Astrocyte (in vitro differentiated cells and primary cell): ENCODE measurements at regions not wholly inside any gene's neighbourhood (a gene's known extent, or its start where the extent isn't known, plus 50 kb on each side); places are given as distances from the start of the nearest gene placed in this dataset.

Source experiments
- DNase-seq: peaks from one replicate; pipeline ENCODE4 v3.0.0-alpha.2; 2010; ENCODE audit warnings: low read depth
- FAIRE-seq: peaks from 2 replicates; lab custom pipeline; 2011; peaks lifted over from hg19 to GRCh38; lab: Jason Lieb, UNC
- H2AFZ ChIP-seq: 2 replicates; pipeline ENCODE4 v1.6.0; 2012; ENCODE audit warnings: low read depth, low read length, inconsistent platforms
- H3K27ac ChIP-seq: 2 replicates; pipeline ENCODE4 v1.5.1; 2011; ENCODE audit warnings: low read depth, low read length, inconsistent platforms
- H3K27me3 ChIP-seq: 2 replicates; pipeline ENCODE4 v1.6.0; 2011; ENCODE audit warnings: low read length, inconsistent platforms; ENCODE audit not compliant: insufficient read depth
- H3K36me3 ChIP-seq: 2 replicates; pipeline ENCODE4 v1.5.1; 2011; ENCODE audit warnings: low read length, inconsistent platforms; ENCODE audit not compliant: insufficient read depth
- H3K4me1 ChIP-seq: 2 replicates; pipeline ENCODE4 v1.5.1; 2011; ENCODE audit warnings: low read length, inconsistent platforms; ENCODE audit not compliant: insufficient read depth
- H3K4me2 ChIP-seq: 2 replicates; pipeline ENCODE4 v1.6.0; 2012; ENCODE audit warnings: low read length, inconsistent platforms
- H3K4me3 ChIP-seq: 2 replicates; pipeline ENCODE4 v1.5.1; 2011; ENCODE audit warnings: low read depth, mild to moderate bottlenecking, low read length, inconsistent platforms; ENCODE audit not compliant: insufficient read depth
- H3K79me2 ChIP-seq: 2 replicates; pipeline ENCODE4 v1.6.0; 2012; ENCODE audit warnings: mild to moderate bottlenecking, low read length, inconsistent platforms; ENCODE audit not compliant: insufficient read depth
- H3K9ac ChIP-seq: 2 replicates; pipeline ENCODE4 v1.6.0; 2012; ENCODE audit warnings: mild to moderate bottlenecking, low read length, inconsistent platforms
- H3K9me3 ChIP-seq: 2 replicates; pipeline ENCODE4 v1.5.1; 2012; ENCODE audit warnings: low read depth, mild to moderate bottlenecking, low read length, inconsistent platforms; ENCODE audit not compliant: insufficient read depth
- H4K20me1 ChIP-seq: 2 replicates; pipeline ENCODE4 v1.6.0; 2012; ENCODE audit warnings: low read length, inconsistent platforms; ENCODE audit not compliant: insufficient read depth
- H3K27ac Mint-ChIP-seq: one replicate; pipeline ENCODE4 v1.8.0; 2021; ENCODE audit warnings: mild to moderate bottlenecking, mixed read lengths; ENCODE audit not compliant: unreplicated experiment
- H3K27me3 Mint-ChIP-seq: one replicate; pipeline ENCODE4 v1.8.0; 2021; ENCODE audit warnings: low read depth, mixed read lengths; ENCODE audit not compliant: unreplicated experiment
- H3K36me3 Mint-ChIP-seq: one replicate; pipeline ENCODE4 v1.8.0; 2021; ENCODE audit warnings: low read depth, mixed read lengths; ENCODE audit not compliant: unreplicated experiment
- H3K4me1 Mint-ChIP-seq: one replicate; pipeline ENCODE4 v1.8.0; 2021; ENCODE audit warnings: low read depth, mixed read lengths; ENCODE audit not compliant: unreplicated experiment
- H3K4me3 Mint-ChIP-seq: one replicate; pipeline ENCODE4 v1.8.0; 2021; ENCODE audit warnings: mild to moderate bottlenecking, moderate library complexity, mixed read lengths; ENCODE audit not compliant: unreplicated experiment
- H3K9me3 Mint-ChIP-seq: one replicate; pipeline ENCODE4 v1.8.0; 2021; ENCODE audit warnings: mild to moderate bottlenecking, mixed read lengths; ENCODE audit not compliant: unreplicated experiment
- EZH2 ChIP-seq: IDR thresholded peaks from 2 replicates; pipeline ENCODE4 v1.6.1; 2012; ENCODE audit warnings: mild to moderate bottlenecking, low read length, inconsistent platforms; ENCODE audit not compliant: insufficient read depth
- TF ChIP-seq, protein P1 (sequence below): IDR thresholded peaks from 2 replicates; pipeline ENCODE4 v1.5.1; 2011; ENCODE audit warnings: low read depth, mild to moderate bottlenecking, inconsistent platforms, low read length, moderate library complexity; ENCODE audit not compliant: insufficient read depth

GRCh38 chr6:1109134-1109533 is 202.8 kb upstream of the FOXQ1 start:
- no peak overlapping the region for H3K27ac ChIP-seq
- H3K27me3 ChIP-seq: peaks cover 11% of the 10 kb centered on the region
- no peak overlapping the region for H2AFZ ChIP-seq
- TF ChIP-seq, protein P1, sequence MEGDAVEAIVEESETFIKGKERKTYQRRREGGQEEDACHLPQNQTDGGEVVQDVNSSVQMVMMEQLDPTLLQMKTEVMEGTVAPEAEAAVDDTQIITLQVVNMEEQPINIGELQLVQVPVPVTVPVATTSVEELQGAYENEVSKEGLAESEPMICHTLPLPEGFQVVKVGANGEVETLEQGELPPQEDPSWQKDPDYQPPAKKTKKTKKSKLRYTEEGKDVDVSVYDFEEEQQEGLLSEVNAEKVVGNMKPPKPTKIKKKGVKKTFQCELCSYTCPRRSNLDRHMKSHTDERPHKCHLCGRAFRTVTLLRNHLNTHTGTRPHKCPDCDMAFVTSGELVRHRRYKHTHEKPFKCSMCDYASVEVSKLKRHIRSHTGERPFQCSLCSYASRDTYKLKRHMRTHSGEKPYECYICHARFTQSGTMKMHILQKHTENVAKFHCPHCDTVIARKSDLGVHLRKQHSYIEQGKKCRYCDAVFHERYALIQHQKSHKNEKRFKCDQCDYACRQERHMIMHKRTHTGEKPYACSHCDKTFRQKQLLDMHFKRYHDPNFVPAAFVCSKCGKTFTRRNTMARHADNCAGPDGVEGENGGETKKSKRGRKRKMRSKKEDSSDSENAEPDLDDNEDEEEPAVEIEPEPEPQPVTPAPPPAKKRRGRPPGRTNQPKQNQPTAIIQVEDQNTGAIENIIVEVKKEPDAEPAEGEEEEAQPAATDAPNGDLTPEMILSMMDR: no peak
- TF ChIP-seq EZH2: no peak
- Mint-ChIP-seq H3K36me3 (no peaks in the 10 kb centered on the region), H3K9me3 (peaks cover 16% of the 10 kb centered on the region), H3K27ac (no peak overlapping the region), H3K4me1 (no peaks in the 10 kb centered on the region), H3K4me3 (no peak overlapping the region), H3K27me3 (peaks cover 52% of the 10 kb centered on the region)
- no peaks in the 10 kb centered on the region for H3K4me1 ChIP-seq
- FAIRE-seq (no peak), DNase-seq (no peak)
- H4K20me1 ChIP-seq: no peaks in the 10 kb centered on the region
- no peaks in the 10 kb centered on the region for H3K36me3 ChIP-seq
- H3K4me2 ChIP-seq: no peak overlapping the region
- no peaks in the 10 kb centered on the region for H3K79me2 ChIP-seq
- H3K9me3 ChIP-seq: no peaks in the 10 kb centered on the region
- no peak overlapping the region for H3K9ac ChIP-seq
- no peak overlapping the region for H3K4me3 ChIP-seq

- H3K4me2 ChIP-seq: no peak overlapping the region
- H4K20me1 ChIP-seq: no peaks in the 10 kb centered on the region
- Mint-ChIP-seq H3K36me3 (no peaks in the 10 kb centered on the region), H3K4me3 (no peak overlapping the region), H3K4me1 (no peaks in the 10 kb centered on the region), H3K27me3 (peaks cover 58% of the 10 kb centered on the region), H3K27ac (no peak overlapping the region), H3K9me3 (peaks cover 16% of the 10 kb centered on the region)
- TF ChIP-seq, protein P1: no peak
- no peak for TF ChIP-seq EZH2
- no peak overlapping the region for H3K27ac ChIP-seq
- no peak overlapping the region for H3K9ac ChIP-seq
- H3K79me2 ChIP-seq: no peaks in the 10 kb centered on the region
- H3K4me1 ChIP-seq: no peaks in the 10 kb centered on the region
- no peak overlapping the region for H2AFZ ChIP-seq
- DNase-seq: no peak
- H3K27me3 ChIP-seq: peaks cover 14% of the 10 kb centered on the region
- H3K4me3 ChIP-seq: no peak overlapping the region
- H3K36me3 ChIP-seq: no peaks in the 10 kb centered on the region
- FAIRE-seq: no peak
- no peaks in the 10 kb centered on the region for H3K9me3 ChIP-seq
Observed at GRCh38 chr6:1108198-1108597, 203.7 kb upstream of the FOXQ1 start.

- H3K27me3 Mint-ChIP-seq: peaks cover 64% of the 10 kb centered on the region
- H3K4me1 Mint-ChIP-seq: no peaks in the 10 kb centered on the region
- Histone ChIP-seq H2AFZ (no peak overlapping the region), H4K20me1 (no peaks in the 10 kb centered on the region), H3K79me2 (no peaks in the 10 kb centered on the region), H3K4me3 (no peak overlapping the region), H3K36me3 (no peaks in the 10 kb centered on the region), H3K27ac (no peak overlapping the region), H3K4me2 (no peak overlapping the region), H3K9me3 (no peaks in the 10 kb centered on the region), H3K27me3 (peaks cover 18% of the 10 kb centered on the region), H3K9ac (no peak overlapping the region), H3K4me1 (no peaks in the 10 kb centered on the region)
- no peak overlapping the region for H3K4me3 Mint-ChIP-seq
- no peak for DNase-seq
- H3K36me3 Mint-ChIP-seq: no peaks in the 10 kb centered on the region
- no peak for TF ChIP-seq EZH2
- TF ChIP-seq, protein P1: no peak
- no peak for FAIRE-seq
- peaks cover 16% of the 10 kb centered on the region for H3K9me3 Mint-ChIP-seq
- no peak overlapping the region for H3K27ac Mint-ChIP-seq
Observed at GRCh38 chr6:1107578-1107977, 204.3 kb upstream of the FOXQ1 start.
